OCI-LY3 (cell line): ENCODE measurements at regions not wholly inside any gene's neighbourhood (a gene's known extent, or its start where the extent isn't known, plus 50 kb on each side); places are given as distances from the start of the nearest gene placed in this dataset.

Experiments used
- H2AFZ ChIP-seq: fragments of 200-600, 300-600 bp; shearing (Covaris generic); 2 replicates; pipeline ENCODE4 v1.6.0; 2014; ENCODE audit warnings: antibody characterized with exemption, low read depth, low read length
- H3K27ac ChIP-seq: fragments of 200-600, 300-600 bp; sonication (generic); 2 replicates; pipeline ENCODE4 v1.5.1; 2014; ENCODE audit warnings: mild to moderate bottlenecking, low read length, moderate library complexity, mixed read lengths
- H3K27me3 ChIP-seq: fragments of 200-600, 300-600 bp; sonication (generic); 2 replicates; pipeline ENCODE4 v1.6.1; 2014; ENCODE audit warnings: low read depth, low read length, mixed read lengths
- H3K36me3 ChIP-seq: fragments of 200-600, 300-600 bp; sonication (generic); replicated peaks from 2 replicates; pipeline ENCODE3; 2014; ENCODE audit warnings: low read depth, low read length, mixed read lengths
- H3K4me1 ChIP-seq: fragments of 300-600, 200-600 bp; sonication (generic); 2 replicates; pipeline ENCODE4 v1.6.1; 2014; ENCODE audit warnings: low read length, mixed read lengths
- H3K4me2 ChIP-seq: fragments of 200-600, 300-600 bp; sonication (generic); 2 replicates; pipeline ENCODE4 v1.6.1; 2014; ENCODE audit warnings: low read length, mixed read lengths
- H3K4me3 ChIP-seq: fragments of 300-600, 200-600 bp; sonication (generic); 2 replicates; pipeline ENCODE4 v1.5.1; 2014; ENCODE audit warnings: antibody characterized with exemption, mild to moderate bottlenecking, low read length, moderate library complexity
- H3K79me2 ChIP-seq: fragments of 300-600, 200-600 bp; shearing (Covaris generic); 2 replicates; pipeline ENCODE4 v1.6.1; 2014; ENCODE audit warnings: mild to moderate bottlenecking, low read length, mixed read lengths
- H3K9ac ChIP-seq: fragments of 300-600, 200-600 bp; shearing (Covaris generic); 2 replicates; pipeline ENCODE4 v1.6.0; 2014; ENCODE audit warnings: mild to moderate bottlenecking, low read length, moderate library complexity
- H3K9me3 ChIP-seq: fragments of 200-600, 300-600 bp; shearing (Covaris generic); 2 replicates; pipeline ENCODE4 v1.6.1; 2014; ENCODE audit warnings: low read length, mixed read lengths; ENCODE audit not compliant: insufficient read depth
- H4K20me1 ChIP-seq: fragments of 200-600, 300-600 bp; sonication (generic); 2 replicates; pipeline ENCODE4 v1.6.1; 2016; ENCODE audit warnings: low read length, mixed read lengths; ENCODE audit not compliant: insufficient read depth
- CTCF ChIP-seq: fragments of 200-600, 300-600 bp; sonication (generic); IDR thresholded peaks from 2 replicates; pipeline ENCODE4 v1.5.1; 2014; ENCODE audit warnings: antibody characterized with exemption, low read length, low read depth
- EZH2phosphoT487 ChIP-seq: fragments of 200-600 bp; shearing (Covaris generic); IDR thresholded peaks from 2 replicates; pipeline ENCODE4 v1.6.1; 2018; ENCODE audit warnings: antibody characterized with exemption, mixed run types, low read depth

GRCh38 chr5:89572696-89573095 lies 689.7 kb upstream of the MEF2C start:
- Histone ChIP-seq H3K36me3 (no peaks in the 10 kb centered on the region), H3K4me3 (no peak overlapping the region), H3K4me2 (no peak overlapping the region), H3K9ac (no peak overlapping the region), H2AFZ (no peak overlapping the region), H3K9me3 (no peaks in the 10 kb centered on the region), H3K79me2 (no peaks in the 10 kb centered on the region), H3K27me3 (no peaks in the 10 kb centered on the region), H4K20me1 (no peaks in the 10 kb centered on the region), H3K4me1 (no peaks in the 10 kb centered on the region), H3K27ac (no peak overlapping the region)
- TF ChIP-seq CTCF (no peak), EZH2phosphoT487 (no peak)

DNA sequence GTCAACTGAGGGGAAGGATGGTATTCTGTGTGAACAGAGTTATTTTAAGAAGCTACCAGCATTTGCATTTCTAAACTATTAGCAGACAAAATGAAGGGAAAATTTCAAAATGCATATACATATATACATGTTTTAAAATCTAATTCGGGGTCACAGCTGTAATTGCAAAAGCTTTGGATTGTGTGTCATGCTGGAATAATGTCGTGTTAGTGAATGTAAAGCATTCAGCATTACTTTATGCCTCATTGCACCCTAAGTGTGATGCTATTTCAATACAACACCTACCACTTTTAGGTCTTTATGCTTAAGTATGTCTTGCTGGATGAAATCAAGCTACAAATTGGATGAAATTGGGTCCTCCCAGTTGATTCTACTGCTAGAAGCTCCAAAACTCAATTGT lies 687.6 kb upstream of the MEF2C start:
- Histone ChIP-seq H3K36me3 (no peaks in the 10 kb centered on the region), H3K4me2 (no peak overlapping the region), H3K4me3 (no peak overlapping the region), H3K9ac (no peak overlapping the region), H3K27ac (no peak overlapping the region), H3K4me1 (no peaks in the 10 kb centered on the region), H3K79me2 (no peaks in the 10 kb centered on the region), H3K27me3 (no peaks in the 10 kb centered on the region), H3K9me3 (no peaks in the 10 kb centered on the region), H2AFZ (no peak overlapping the region), H4K20me1 (no peaks in the 10 kb centered on the region)
- TF ChIP-seq EZH2phosphoT487: no peak
- TF ChIP-seq CTCF: no peak

GRCh38 chr5:89566340-89566739 lies 683.4 kb upstream of the MEF2C start:
- no peaks in the 10 kb centered on the region for H3K27me3 ChIP-seq
- no peak overlapping the region for H3K27ac ChIP-seq
- H3K36me3 ChIP-seq: no peaks in the 10 kb centered on the region
- H2AFZ ChIP-seq: no peak overlapping the region
- H3K4me1 ChIP-seq: no peaks in the 10 kb centered on the region
- H4K20me1 ChIP-seq: no peaks in the 10 kb centered on the region
- H3K4me2 ChIP-seq: no peak overlapping the region
- no peak overlapping the region for H3K9ac ChIP-seq
- H3K4me3 ChIP-seq: no peak overlapping the region
- TF ChIP-seq CTCF: no peak
- TF ChIP-seq EZH2phosphoT487: no peak
- no peaks in the 10 kb centered on the region for H3K79me2 ChIP-seq
- H3K9me3 ChIP-seq: no peaks in the 10 kb centered on the region

DNA sequence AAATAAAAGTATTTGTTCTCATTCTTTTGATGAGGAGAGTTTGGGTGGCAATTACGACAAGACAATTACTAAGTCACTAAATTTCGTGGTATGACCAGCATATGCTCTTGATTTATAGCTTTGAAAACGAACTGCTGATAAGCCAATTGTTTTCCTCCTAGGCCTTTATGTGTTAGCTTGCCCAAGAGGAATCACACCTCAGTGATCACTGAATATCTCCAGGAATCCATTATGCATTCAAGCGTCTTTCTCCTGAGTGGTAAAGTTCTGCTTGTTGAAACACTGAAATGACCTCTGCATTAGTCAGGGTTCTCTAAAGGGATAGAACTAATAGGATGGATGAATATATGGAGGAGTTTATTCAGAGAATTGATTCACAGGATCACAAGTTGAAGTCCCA lies 677.7 kb upstream of the MEF2C start:
- Histone ChIP-seq H3K9ac (no peak overlapping the region), H3K4me3 (no peak overlapping the region), H3K27me3 (no peaks in the 10 kb centered on the region), H3K79me2 (no peaks in the 10 kb centered on the region), H3K27ac (no peak overlapping the region), H3K4me2 (no peak overlapping the region), H3K4me1 (no peaks in the 10 kb centered on the region), H3K36me3 (no peaks in the 10 kb centered on the region), H4K20me1 (no peaks in the 10 kb centered on the region), H2AFZ (no peak overlapping the region), H3K9me3 (no peaks in the 10 kb centered on the region)
- TF ChIP-seq CTCF (no peak), EZH2phosphoT487 (no peak)
